ENCODE measurements at regions not wholly inside any gene's neighbourhood (a gene's known extent, or its start where the extent isn't known, plus 50 kb on each side); places are given as distances from the start of the nearest gene placed in this dataset.
"Not testable (repeated sequence)": the region's sequence is repeated elsewhere in the genome, so short reads cannot be mapped to it uniquely, and the experiment has no call there.

GRCh38 chr9:33695856-33696255 lies 99.5 kb upstream of the PRSS3 start:
- no peaks in the 10 kb centered on the region for H3K36me3 ChIP-seq (ENCODE audit: control insufficient read depth, low read depth, low read length)
- peaks cover 10% of the 10 kb centered on the region for H3K4me1 ChIP-seq (ENCODE audit: control insufficient read depth, low read depth, low read length)
- no peak overlapping the region for H3K27ac ChIP-seq (ENCODE audit: low read length)
- no peaks in the 10 kb centered on the region for H3K9me3 ChIP-seq (ENCODE audit: control insufficient read depth, low read depth, low read length)
- H3K4me3 ChIP-seq (ENCODE audit: low read length), result no peak overlapping the region
- no peaks in the 10 kb centered on the region for H3K27me3 ChIP-seq (ENCODE audit: control insufficient read depth, insufficient read depth, low read length)
- no peak overlapping the region for H3K9ac ChIP-seq (ENCODE audit: low read length)

GRCh38 chr9:33697171-33697570 lies 98.2 kb upstream of the PRSS3 start:
- H3K4me1 ChIP-seq (ENCODE audit: control insufficient read depth, low read depth, low read length), result peaks cover 10% of the 10 kb centered on the region
- H3K27ac ChIP-seq (ENCODE audit: low read length), result no peak overlapping the region
- H3K9ac ChIP-seq (ENCODE audit: low read length), result no peak overlapping the region
- no peaks in the 10 kb centered on the region for H3K36me3 ChIP-seq (ENCODE audit: control insufficient read depth, low read depth, low read length)
- no peak overlapping the region for H3K4me3 ChIP-seq (ENCODE audit: low read length)
- H3K9me3 ChIP-seq (ENCODE audit: control insufficient read depth, low read depth, low read length), result no peaks in the 10 kb centered on the region
- H3K27me3 ChIP-seq (ENCODE audit: control insufficient read depth, insufficient read depth, low read length), result no peaks in the 10 kb centered on the region

- Histone ChIP-seq H3K4me1 (ENCODE audit: control insufficient read depth, low read depth, low read length) (peaks cover 10% of the 10 kb centered on the region), H3K9ac (ENCODE audit: low read length) (no peak overlapping the region), H3K4me3 (ENCODE audit: low read length) (no peak overlapping the region), H3K36me3 (ENCODE audit: control insufficient read depth, low read depth, low read length) (no peaks in the 10 kb centered on the region), H3K9me3 (ENCODE audit: control insufficient read depth, low read depth, low read length) (no peaks in the 10 kb centered on the region), H3K27ac (ENCODE audit: low read length) (no peak overlapping the region), H3K27me3 (ENCODE audit: control insufficient read depth, insufficient read depth, low read length) (no peaks in the 10 kb centered on the region)
Measured at GRCh38 chr9:33698267-33698666, 97.1 kb upstream of the PRSS3 start.

- not testable (repeated sequence) for H3K4me1 ChIP-seq (ENCODE audit: control insufficient read depth, low read depth, low read length); H3K36me3 ChIP-seq (ENCODE audit: control insufficient read depth, low read depth, low read length); H3K27me3 ChIP-seq (ENCODE audit: control insufficient read depth, insufficient read depth, low read length); H3K4me3 ChIP-seq (ENCODE audit: low read length); H3K9me3 ChIP-seq (ENCODE audit: control insufficient read depth, low read depth, low read length); H3K27ac ChIP-seq (ENCODE audit: low read length); H3K9ac ChIP-seq (ENCODE audit: low read length)
Measured at GRCh38 chr9:33700940-33701339, 94.4 kb upstream of the PRSS3 start.

- H3K36me3 ChIP-seq (ENCODE audit: control insufficient read depth, low read depth, low read length), result no peaks in the 10 kb centered on the region
- no peak overlapping the region for H3K27ac ChIP-seq (ENCODE audit: low read length)
- H3K9ac ChIP-seq (ENCODE audit: low read length), result no peak overlapping the region
- H3K4me1 ChIP-seq (ENCODE audit: control insufficient read depth, low read depth, low read length), result peaks cover 5% of the 10 kb centered on the region
- H3K4me3 ChIP-seq (ENCODE audit: low read length), result no peak overlapping the region
- H3K27me3 ChIP-seq (ENCODE audit: control insufficient read depth, insufficient read depth, low read length), result no peaks in the 10 kb centered on the region
- H3K9me3 ChIP-seq (ENCODE audit: control insufficient read depth, low read depth, low read length), result peaks cover 12% of the 10 kb centered on the region
Measured at GRCh38 chr9:33703430-33704102, 91.8 kb upstream of the PRSS3 start.

- H3K9ac ChIP-seq (ENCODE audit: low read length); H3K27me3 ChIP-seq (ENCODE audit: control insufficient read depth, insufficient read depth, low read length); H3K36me3 ChIP-seq (ENCODE audit: control insufficient read depth, low read depth, low read length); H3K4me3 ChIP-seq (ENCODE audit: low read length); H3K27ac ChIP-seq (ENCODE audit: low read length): not testable (repeated sequence)
- peaks cover 12% of the 10 kb centered on the region for H3K4me1 ChIP-seq (ENCODE audit: control insufficient read depth, low read depth, low read length)
- H3K9me3 ChIP-seq (ENCODE audit: control insufficient read depth, low read depth, low read length), result peaks cover 12% of the 10 kb centered on the region
Measured at GRCh38 chr9:33705440-33705839, 89.9 kb upstream of the PRSS3 start.

- H3K36me3 ChIP-seq (ENCODE audit: control insufficient read depth, low read depth, low read length), result no peaks in the 10 kb centered on the region
- H3K27ac ChIP-seq (ENCODE audit: low read length), result no peak overlapping the region
- H3K9ac ChIP-seq (ENCODE audit: low read length), result no peak overlapping the region
- H3K4me1 ChIP-seq (ENCODE audit: control insufficient read depth, low read depth, low read length), result peaks cover 12% of the 10 kb centered on the region
- H3K4me3 ChIP-seq (ENCODE audit: low read length), result no peak overlapping the region
- no peaks in the 10 kb centered on the region for H3K27me3 ChIP-seq (ENCODE audit: control insufficient read depth, insufficient read depth, low read length)
- peaks cover 12% of the 10 kb centered on the region for H3K9me3 ChIP-seq (ENCODE audit: control insufficient read depth, low read depth, low read length)
Measured at GRCh38 chr9:33708441-33708840, 86.9 kb upstream of the PRSS3 start.

GRCh38 chr9:33709269-33709668 lies 86.1 kb upstream of the PRSS3 start:
- Histone ChIP-seq H3K27me3 (ENCODE audit: control insufficient read depth, insufficient read depth, low read length) (no peaks in the 10 kb centered on the region), H3K36me3 (ENCODE audit: control insufficient read depth, low read depth, low read length) (no peaks in the 10 kb centered on the region), H3K4me1 (ENCODE audit: control insufficient read depth, low read depth, low read length) (peaks cover 12% of the 10 kb centered on the region), H3K27ac (ENCODE audit: low read length) (no peak overlapping the region), H3K9me3 (ENCODE audit: control insufficient read depth, low read depth, low read length) (peaks cover 12% of the 10 kb centered on the region), H3K4me3 (ENCODE audit: low read length) (no peak overlapping the region), H3K9ac (ENCODE audit: low read length) (no peak overlapping the region)

GRCh38 chr9:33711418-33711817 lies 83.9 kb upstream of the PRSS3 start:
- H3K4me1 ChIP-seq (ENCODE audit: control insufficient read depth, low read depth, low read length), result peaks cover 12% of the 10 kb centered on the region
- not testable (repeated sequence) for H3K27ac ChIP-seq (ENCODE audit: low read length); H3K9ac ChIP-seq (ENCODE audit: low read length); H3K27me3 ChIP-seq (ENCODE audit: control insufficient read depth, insufficient read depth, low read length); H3K4me3 ChIP-seq (ENCODE audit: low read length); H3K9me3 ChIP-seq (ENCODE audit: control insufficient read depth, low read depth, low read length); H3K36me3 ChIP-seq (ENCODE audit: control insufficient read depth, low read depth, low read length)

GRCh38 chr9:33714989-33715388 lies 80.4 kb upstream of the PRSS3 start:
- Histone ChIP-seq H3K36me3 (ENCODE audit: control insufficient read depth, low read depth, low read length) (no peaks in the 10 kb centered on the region), H3K27ac (ENCODE audit: low read length) (no peak overlapping the region)

GRCh38 chr9:33718987-33719386 lies 76.4 kb upstream of the PRSS3 start:
- H3K4me3 ChIP-seq (ENCODE audit: low read length), result no peak overlapping the region
- no peaks in the 10 kb centered on the region for H3K9me3 ChIP-seq (ENCODE audit: control insufficient read depth, low read depth, low read length)
- no peaks in the 10 kb centered on the region for H3K4me1 ChIP-seq (ENCODE audit: control insufficient read depth, low read depth, low read length)
- H3K36me3 ChIP-seq (ENCODE audit: control insufficient read depth, low read depth, low read length), result no peaks in the 10 kb centered on the region
- peaks cover 13% of the 10 kb centered on the region for H3K27me3 ChIP-seq (ENCODE audit: control insufficient read depth, insufficient read depth, low read length)
- no peak overlapping the region for H3K27ac ChIP-seq (ENCODE audit: low read length)
- H3K9ac ChIP-seq (ENCODE audit: low read length), result no peak overlapping the region

More at GRCh38 chr9:33714989-33715388, 80.4 kb upstream of the PRSS3 start:
- Histone ChIP-seq H3K27me3 (ENCODE audit: control insufficient read depth, insufficient read depth, low read length) (no peaks in the 10 kb centered on the region), H3K4me3 (ENCODE audit: low read length) (no peak overlapping the region), H3K9me3 (ENCODE audit: control insufficient read depth, low read depth, low read length) (no peaks in the 10 kb centered on the region), H3K4me1 (ENCODE audit: control insufficient read depth, low read depth, low read length) (no peaks in the 10 kb centered on the region), H3K9ac (ENCODE audit: low read length) (no peak overlapping the region)

- Histone ChIP-seq H3K36me3 (ENCODE audit: control insufficient read depth, low read depth, low read length) (no peaks in the 10 kb centered on the region), H3K4me3 (ENCODE audit: low read length) (no peak overlapping the region), H3K9me3 (ENCODE audit: control insufficient read depth, low read depth, low read length) (no peaks in the 10 kb centered on the region), H3K27ac (ENCODE audit: low read length) (no peak overlapping the region), H3K9ac (ENCODE audit: low read length) (no peak overlapping the region), H3K27me3 (ENCODE audit: control insufficient read depth, insufficient read depth, low read length) (peaks cover 13% of the 10 kb centered on the region), H3K4me1 (ENCODE audit: control insufficient read depth, low read depth, low read length) (no peaks in the 10 kb centered on the region)
Measured at GRCh38 chr9:33719581-33720374, 75.6 kb upstream of the PRSS3 start.
